ENCODE measurements at regions not wholly inside any gene's neighbourhood (a gene's known extent, or its start where the extent isn't known, plus 50 kb on each side); places are given as distances from the start of the nearest gene placed in this dataset.

- H4K20me1 ChIP-seq (ENCODE audit: insufficient read depth, low read length), result no peaks in the 10 kb centered on the region
- H3K27me3 ChIP-seq (ENCODE audit: insufficient read depth, low read length), result no peaks in the 10 kb centered on the region
- no peaks in the 10 kb centered on the region for H3K79me2 ChIP-seq (ENCODE audit: insufficient read depth, low read length)
- no peak overlapping the region for H3K27ac ChIP-seq (ENCODE audit: low read depth, low read length)
- DNase-seq (ENCODE audit: insufficient read length, low spot score, missing footprints), result no peak
- no peak for TF ChIP-seq CTCF (IDR thresholded peaks at IDR 0.05; ENCODE audit: extremely low read depth, low read depth, low read length)
- no peaks in the 10 kb centered on the region for H3K36me3 ChIP-seq (ENCODE audit: insufficient read depth, low read length)
- H3K4me3 ChIP-seq (ENCODE audit: insufficient read depth, low read length), result no peak overlapping the region
- no peaks in the 10 kb centered on the region for H3K4me1 ChIP-seq (ENCODE audit: insufficient read depth, low read length)
- no peak overlapping the region for H3K4me2 ChIP-seq (ENCODE audit: insufficient read depth, low read length)
- H3K9me3 ChIP-seq (ENCODE audit: low read depth, low read length), result no peaks in the 10 kb centered on the region
- no peak overlapping the region for H2AFZ ChIP-seq (ENCODE audit: low read length)
Observed at GRCh38 chr4:171025343-171025742, 787.9 kb upstream of the GALNTL6 start.

- no peak for TF ChIP-seq CTCF (IDR thresholded peaks at IDR 0.05; ENCODE audit: extremely low read depth, low read depth, low read length)
- H3K4me2 ChIP-seq (ENCODE audit: insufficient read depth, low read length), result no peak overlapping the region
- no peaks in the 10 kb centered on the region for H3K79me2 ChIP-seq (ENCODE audit: insufficient read depth, low read length)
- DNase-seq (ENCODE audit: insufficient read length, low spot score, missing footprints), result no peak
- H2AFZ ChIP-seq (ENCODE audit: low read length), result no peak overlapping the region
- H3K4me1 ChIP-seq (ENCODE audit: insufficient read depth, low read length), result no peaks in the 10 kb centered on the region
- H3K4me3 ChIP-seq (ENCODE audit: insufficient read depth, low read length), result no peak overlapping the region
- H3K27me3 ChIP-seq (ENCODE audit: insufficient read depth, low read length), result no peaks in the 10 kb centered on the region
- no peaks in the 10 kb centered on the region for H3K9me3 ChIP-seq (ENCODE audit: low read depth, low read length)
- no peak overlapping the region for H3K27ac ChIP-seq (ENCODE audit: low read depth, low read length)
- no peaks in the 10 kb centered on the region for H3K36me3 ChIP-seq (ENCODE audit: insufficient read depth, low read length)
- H4K20me1 ChIP-seq (ENCODE audit: insufficient read depth, low read length), result no peaks in the 10 kb centered on the region
Observed at GRCh38 chr4:171024720-171025303, 788.4 kb upstream of the GALNTL6 start.

- DNase-seq (ENCODE audit: insufficient read length, low spot score, missing footprints), result no peak
- Histone ChIP-seq H3K4me3 (ENCODE audit: insufficient read depth, low read length) (no peak overlapping the region), H3K36me3 (ENCODE audit: insufficient read depth, low read length) (no peaks in the 10 kb centered on the region), H3K27ac (ENCODE audit: low read depth, low read length) (no peak overlapping the region), H3K4me2 (ENCODE audit: insufficient read depth, low read length) (no peak overlapping the region), H3K27me3 (ENCODE audit: insufficient read depth, low read length) (no peaks in the 10 kb centered on the region), H4K20me1 (ENCODE audit: insufficient read depth, low read length) (no peaks in the 10 kb centered on the region), H2AFZ (ENCODE audit: low read length) (no peak overlapping the region), H3K9me3 (ENCODE audit: low read depth, low read length) (no peaks in the 10 kb centered on the region), H3K4me1 (ENCODE audit: insufficient read depth, low read length) (no peaks in the 10 kb centered on the region), H3K79me2 (ENCODE audit: insufficient read depth, low read length) (no peaks in the 10 kb centered on the region)
- TF ChIP-seq CTCF (IDR thresholded peaks at IDR 0.05; ENCODE audit: extremely low read depth, low read depth, low read length), result no peak
Observed at GRCh38 chr4:171022824-171023230, 790.4 kb upstream of the GALNTL6 start.

- H3K27ac ChIP-seq (ENCODE audit: low read depth, low read length), result no peak overlapping the region
- no peaks in the 10 kb centered on the region for H3K36me3 ChIP-seq (ENCODE audit: insufficient read depth, low read length)
- H3K9me3 ChIP-seq (ENCODE audit: low read depth, low read length), result no peaks in the 10 kb centered on the region
- H3K4me3 ChIP-seq (ENCODE audit: insufficient read depth, low read length), result no peak overlapping the region
- no peak overlapping the region for H3K4me2 ChIP-seq (ENCODE audit: insufficient read depth, low read length)
- no peak for DNase-seq (ENCODE audit: insufficient read length, low spot score, missing footprints)
- H4K20me1 ChIP-seq (ENCODE audit: insufficient read depth, low read length), result no peaks in the 10 kb centered on the region
- no peaks in the 10 kb centered on the region for H3K79me2 ChIP-seq (ENCODE audit: insufficient read depth, low read length)
- H3K27me3 ChIP-seq (ENCODE audit: insufficient read depth, low read length), result no peaks in the 10 kb centered on the region
- H3K4me1 ChIP-seq (ENCODE audit: insufficient read depth, low read length), result no peaks in the 10 kb centered on the region
- TF ChIP-seq CTCF (IDR thresholded peaks at IDR 0.05; ENCODE audit: extremely low read depth, low read depth, low read length), result no peak
- H2AFZ ChIP-seq (ENCODE audit: low read length), result no peak overlapping the region
Observed at GRCh38 chr4:171017593-171017992, 795.6 kb upstream of the GALNTL6 start.

Data from osteoblast (primary cell).